RWPE1 (cell line): ENCODE measurements at regions not wholly inside any gene's neighbourhood (a gene's known extent, or its start where the extent isn't known, plus 50 kb on each side); places are given as distances from the start of the nearest gene placed in this dataset.

Experiments
- CTCF ChIA-PET: fragments of 350-600 bp; sonication (Branson Sonifier 250); formaldehyde crosslinking; extraction: SDS; loops from one replicate; lab custom pipeline; 2021; lab: Yijun Ruan, JAX
- POLR2A ChIA-PET: fragments of 400-600 bp; formaldehyde crosslinking; extraction: SDS; loops from one replicate; lab custom pipeline; 2020; ENCODE audit warnings: antibody characterized with exemption; ENCODE audit not compliant: low non-redundant PET; lab: Yijun Ruan, JAX
- DNase-seq: peaks from one replicate; pipeline ENCODE4 v3.0.0; 2012; ENCODE audit warnings: low spot score
- H3K27ac ChIP-seq: fragments of 450-650 bp; 2 replicates; pipeline ENCODE4 v1.5.1; 2017
- TF ChIP-seq, protein P1 (sequence below): fragments of 450-650 bp; conservative IDR thresholded peaks from 2 replicates; pipeline ENCODE4 v1.5.1; 2017; ENCODE audit warnings: low read depth, mild to moderate bottlenecking

DNA sequence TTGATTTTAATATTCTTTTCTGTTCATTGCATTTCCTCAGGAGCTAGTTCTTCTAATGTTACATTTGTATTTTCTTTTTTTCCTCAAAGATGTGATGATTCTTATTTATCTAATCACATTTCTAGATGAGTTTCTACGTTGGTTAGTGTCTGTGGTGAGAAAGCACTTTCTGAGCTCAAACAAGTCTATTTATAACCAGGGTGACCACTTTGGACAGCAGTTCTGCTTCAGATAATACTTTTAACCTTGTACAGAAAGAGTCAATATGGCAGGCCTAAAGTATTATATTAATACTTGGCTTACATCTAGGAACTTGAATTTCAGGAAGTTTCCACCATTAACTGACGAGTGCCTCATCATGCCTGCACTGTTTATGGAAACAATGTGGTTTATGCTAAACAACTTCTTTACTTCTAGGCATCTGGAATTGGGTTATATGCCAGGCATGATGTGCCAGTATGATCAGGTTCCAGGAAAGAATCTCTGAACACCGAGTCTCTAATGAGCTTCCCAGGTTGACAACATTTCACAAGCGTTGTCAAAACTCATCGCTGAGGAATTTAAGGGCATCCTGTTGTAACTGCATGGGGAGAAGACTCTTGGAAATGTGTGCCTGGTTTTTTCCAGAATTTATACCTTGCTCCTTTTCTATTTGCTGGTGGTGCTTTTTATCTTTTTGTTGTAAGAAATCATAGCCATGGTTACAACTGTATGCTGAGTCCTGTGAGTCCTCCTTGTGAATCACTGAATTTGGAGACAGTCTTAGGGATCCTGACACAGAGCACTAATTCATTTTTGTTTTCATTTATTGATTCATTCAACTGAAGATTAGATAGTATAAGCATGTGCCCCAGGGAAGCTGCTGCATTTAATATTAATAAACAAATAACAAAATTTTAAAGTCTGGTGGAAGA is 344.4 kb upstream of the PCDH9 start:
- ChIA-PET POLR2A (no interaction called here), CTCF (no interaction called here)
- peak; percentile 55 for DNase-seq
- no peak overlapping the region for H3K27ac ChIP-seq
- TF ChIP-seq, protein P1, sequence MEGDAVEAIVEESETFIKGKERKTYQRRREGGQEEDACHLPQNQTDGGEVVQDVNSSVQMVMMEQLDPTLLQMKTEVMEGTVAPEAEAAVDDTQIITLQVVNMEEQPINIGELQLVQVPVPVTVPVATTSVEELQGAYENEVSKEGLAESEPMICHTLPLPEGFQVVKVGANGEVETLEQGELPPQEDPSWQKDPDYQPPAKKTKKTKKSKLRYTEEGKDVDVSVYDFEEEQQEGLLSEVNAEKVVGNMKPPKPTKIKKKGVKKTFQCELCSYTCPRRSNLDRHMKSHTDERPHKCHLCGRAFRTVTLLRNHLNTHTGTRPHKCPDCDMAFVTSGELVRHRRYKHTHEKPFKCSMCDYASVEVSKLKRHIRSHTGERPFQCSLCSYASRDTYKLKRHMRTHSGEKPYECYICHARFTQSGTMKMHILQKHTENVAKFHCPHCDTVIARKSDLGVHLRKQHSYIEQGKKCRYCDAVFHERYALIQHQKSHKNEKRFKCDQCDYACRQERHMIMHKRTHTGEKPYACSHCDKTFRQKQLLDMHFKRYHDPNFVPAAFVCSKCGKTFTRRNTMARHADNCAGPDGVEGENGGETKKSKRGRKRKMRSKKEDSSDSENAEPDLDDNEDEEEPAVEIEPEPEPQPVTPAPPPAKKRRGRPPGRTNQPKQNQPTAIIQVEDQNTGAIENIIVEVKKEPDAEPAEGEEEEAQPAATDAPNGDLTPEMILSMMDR, result no peak

DNA sequence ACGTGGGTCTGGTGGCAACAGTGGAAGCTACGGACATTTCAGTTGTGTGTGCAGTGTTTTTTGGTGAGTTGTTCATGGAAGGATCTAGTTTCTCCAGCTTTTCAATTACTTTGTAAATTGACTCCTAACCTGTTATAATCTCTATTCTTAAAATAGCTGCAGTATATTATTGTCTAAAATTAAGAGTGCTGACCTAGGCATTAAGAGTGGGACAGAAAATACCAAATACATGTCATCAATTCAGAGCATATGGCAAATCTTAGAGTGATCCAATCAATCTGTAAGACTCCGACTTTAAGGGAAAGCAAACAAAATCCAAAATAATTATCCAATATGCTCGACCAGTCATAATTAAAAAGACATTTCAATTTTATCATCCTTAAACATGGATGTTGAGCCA is 338.1 kb upstream of the PCDH9 start:
- H3K27ac ChIP-seq, result no peak overlapping the region
- DNase-seq, result no peak
- CTCF ChIA-PET, result no interaction called here
- TF ChIP-seq, protein P1, result no peak
- POLR2A ChIA-PET, result no interaction called here

DNA sequence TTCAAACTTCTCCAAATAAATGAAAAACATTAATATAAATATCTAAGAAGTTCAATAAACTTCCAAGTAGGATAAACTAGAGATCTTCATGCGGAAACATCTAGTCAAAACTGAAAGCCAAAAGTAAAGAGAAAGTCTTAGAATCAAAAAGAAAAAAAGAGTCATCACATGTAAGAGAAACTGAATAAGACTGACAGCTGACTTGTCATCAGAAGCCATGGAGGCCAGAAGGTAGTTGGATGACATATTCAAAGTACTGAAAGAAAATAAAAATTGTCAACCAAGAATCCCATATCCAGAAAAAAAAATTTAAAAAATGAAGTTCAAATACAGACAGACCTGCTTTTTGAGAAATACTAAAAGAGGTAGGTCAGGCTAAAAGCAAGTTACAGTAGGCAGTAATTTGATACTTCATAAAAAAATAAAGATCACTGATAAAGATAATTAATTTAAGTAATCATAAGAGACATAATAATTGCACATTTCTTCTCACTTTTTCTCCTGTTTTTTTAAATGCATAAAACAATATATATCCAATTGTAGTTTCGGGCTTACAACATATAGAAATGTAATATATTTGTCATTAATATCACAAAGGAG is 327.6 kb upstream of the PCDH9 start:
- H3K27ac ChIP-seq, result no peak overlapping the region
- TF ChIP-seq, protein P1, result no peak
- ChIA-PET POLR2A (no interaction called here), CTCF (interaction anchor here (0.6 to 0.7 kb wide), 2 partner anchors 538 to 1591 kb away, joined by 3 read pairs; no protein-coding TSS in a partner anchor)
- DNase-seq, result no peak

DNA sequence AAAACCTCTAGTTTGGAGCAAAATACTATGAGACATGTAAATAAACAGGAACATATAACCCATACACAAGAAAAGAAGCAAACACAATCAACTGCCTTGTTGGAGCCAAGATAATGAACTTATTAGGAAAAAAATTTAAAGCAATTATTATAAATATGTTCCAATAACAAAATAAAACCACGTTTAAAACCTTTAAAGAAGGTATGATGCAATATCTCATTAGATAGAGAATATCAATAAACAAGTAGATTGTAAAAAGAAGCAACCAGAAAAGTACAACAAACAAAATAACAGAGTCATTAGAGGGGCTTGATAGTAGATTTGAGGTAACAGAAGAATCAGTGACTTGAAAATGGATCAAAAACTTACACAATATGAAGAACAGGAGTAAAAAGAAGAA is 327.0 kb upstream of the PCDH9 start:
- ChIA-PET POLR2A (no interaction called here), CTCF (interaction anchor here (0.6 to 0.7 kb wide), 2 partner anchors 537 to 1590 kb away, joined by 3 read pairs; no protein-coding TSS in a partner anchor)
- no peak overlapping the region for H3K27ac ChIP-seq
- TF ChIP-seq, protein P1, result no peak
- no peak for DNase-seq

DNA sequence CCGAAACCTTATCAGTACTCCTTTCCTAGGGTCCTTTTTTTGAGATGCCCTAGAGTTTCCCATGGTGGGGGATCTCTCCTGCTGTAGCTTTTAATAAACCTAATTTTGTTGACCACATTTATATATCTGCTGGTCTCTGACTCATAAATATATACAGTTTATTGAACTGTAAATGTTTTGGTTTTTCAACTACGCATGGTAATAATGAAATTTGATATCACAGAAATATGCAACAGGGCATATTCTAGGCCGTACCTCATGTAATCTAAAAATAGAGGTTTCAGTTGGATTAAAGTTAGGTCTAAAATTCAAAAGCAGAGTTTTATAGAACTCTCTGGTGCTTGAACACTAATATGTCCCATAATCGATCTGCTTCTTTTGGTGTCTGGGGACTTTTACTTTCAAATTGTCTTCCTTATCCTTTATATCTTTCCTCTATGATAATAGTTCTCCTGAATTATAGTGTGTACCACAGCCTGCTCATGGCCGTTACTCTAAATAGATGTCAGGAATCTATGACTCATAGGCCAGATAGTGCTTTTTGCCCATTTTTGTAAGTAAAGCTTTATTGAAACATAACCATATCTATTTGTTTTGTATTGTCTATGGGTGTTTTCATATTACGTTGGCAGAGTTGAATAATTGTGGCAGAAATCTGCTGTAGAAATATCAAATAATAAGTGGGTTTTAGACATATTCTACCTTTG is 324.8 kb upstream of the PCDH9 start:
- DNase-seq, result no peak
- no peak overlapping the region for H3K27ac ChIP-seq
- TF ChIP-seq, protein P1, result no peak
- ChIA-PET POLR2A (no interaction called here), CTCF (no interaction called here)

DNA sequence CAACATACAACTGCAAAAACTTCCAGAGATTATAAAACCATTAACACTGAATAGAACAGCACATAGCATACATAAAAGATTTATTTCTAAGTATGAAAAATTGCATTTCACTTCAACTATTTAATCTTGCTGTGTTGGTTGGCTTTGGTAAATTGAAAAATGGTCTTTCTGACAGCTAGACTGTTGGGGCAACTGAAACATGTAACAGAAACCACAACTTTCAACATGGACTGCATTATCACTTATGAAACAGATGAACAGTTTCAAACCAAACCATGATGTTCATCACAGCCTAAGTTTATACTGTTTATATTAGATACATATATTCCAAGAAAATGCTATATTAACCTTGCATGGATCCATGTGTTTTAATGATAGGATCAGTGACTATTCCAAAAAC is 324.1 kb upstream of the PCDH9 start:
- ChIA-PET CTCF (no interaction called here), POLR2A (no interaction called here)
- H3K27ac ChIP-seq, result no peak overlapping the region
- TF ChIP-seq, protein P1, result no peak
- DNase-seq, result no peak
